Body of pancreas (tissue), 4 donors: ENCODE measurements at regions not wholly inside any gene's neighbourhood (a gene's known extent, or its start where the extent isn't known, plus 50 kb on each side); places are given as distances from the start of the nearest gene placed in this dataset.

Source experiments
- POLR2A ChIP-seq, 3 donors: fragments of 450-650 bp; IDR thresholded peaks; one replicate each; pipeline ENCODE4 v1.6.1; 2016; ENCODE audit warnings: antibody characterized with exemption in 3 of 3, mild to moderate bottlenecking in 2 of 3
- TF ChIP-seq, protein P1 (sequence below), 7 experiments: fragments of 450-650 bp in 4 of 7; fragments of 200-600 bp in 3 of 7; sonication (generic) in 3 of 7; IDR thresholded peaks; one replicate each; pipeline ENCODE4 v1.5.1; 2016 to 2019; ENCODE audit warnings: antibody characterized with exemption in 7 of 7

DNA sequence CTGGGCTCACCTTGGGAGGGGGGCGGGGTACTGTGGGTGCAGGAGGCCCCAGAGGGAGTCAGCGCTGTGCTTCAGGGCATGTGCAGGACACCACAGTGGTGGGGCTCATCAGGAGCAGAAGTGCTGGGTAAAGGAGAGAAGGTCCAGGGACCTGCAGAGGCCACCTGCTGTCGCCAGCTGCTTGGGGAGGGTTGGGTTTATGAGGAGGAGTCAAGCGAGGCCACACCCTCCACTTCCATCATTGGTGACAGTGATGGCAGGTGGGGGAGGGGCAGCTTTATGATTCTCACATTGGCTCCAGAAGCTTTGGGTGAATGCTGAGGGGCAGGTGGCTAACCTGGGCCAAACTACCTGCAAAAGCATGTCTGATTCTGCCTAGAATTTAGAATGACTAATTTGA lies 392.6 kb downstream of the HRH4 start:
- TF ChIP-seq, protein P1, sequence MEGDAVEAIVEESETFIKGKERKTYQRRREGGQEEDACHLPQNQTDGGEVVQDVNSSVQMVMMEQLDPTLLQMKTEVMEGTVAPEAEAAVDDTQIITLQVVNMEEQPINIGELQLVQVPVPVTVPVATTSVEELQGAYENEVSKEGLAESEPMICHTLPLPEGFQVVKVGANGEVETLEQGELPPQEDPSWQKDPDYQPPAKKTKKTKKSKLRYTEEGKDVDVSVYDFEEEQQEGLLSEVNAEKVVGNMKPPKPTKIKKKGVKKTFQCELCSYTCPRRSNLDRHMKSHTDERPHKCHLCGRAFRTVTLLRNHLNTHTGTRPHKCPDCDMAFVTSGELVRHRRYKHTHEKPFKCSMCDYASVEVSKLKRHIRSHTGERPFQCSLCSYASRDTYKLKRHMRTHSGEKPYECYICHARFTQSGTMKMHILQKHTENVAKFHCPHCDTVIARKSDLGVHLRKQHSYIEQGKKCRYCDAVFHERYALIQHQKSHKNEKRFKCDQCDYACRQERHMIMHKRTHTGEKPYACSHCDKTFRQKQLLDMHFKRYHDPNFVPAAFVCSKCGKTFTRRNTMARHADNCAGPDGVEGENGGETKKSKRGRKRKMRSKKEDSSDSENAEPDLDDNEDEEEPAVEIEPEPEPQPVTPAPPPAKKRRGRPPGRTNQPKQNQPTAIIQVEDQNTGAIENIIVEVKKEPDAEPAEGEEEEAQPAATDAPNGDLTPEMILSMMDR (IDR thresholded peaks at IDR 0.05) = no peak
- TF ChIP-seq POLR2A (IDR thresholded peaks at IDR 0.05) = no peak
